ENCODE measurements at regions not wholly inside any gene's neighbourhood (a gene's known extent, or its start where the extent isn't known, plus 50 kb on each side); places are given as distances from the start of the nearest gene placed in this dataset.

GRCh38 chr4:60652933-60653332, 547.2 kb upstream of the ADGRL3 start:
- TF ChIP-seq CTCF (conservative IDR thresholded peaks at IDR 0.05; ENCODE audit: low read depth, low read length) (no peak), EZH2 (IDR thresholded peaks at IDR 0.05; ENCODE audit: low read length, unreplicated experiment) (no peak)

All from PC-3 (cell line).